ENCODE measurements at regions not wholly inside any gene's neighbourhood (a gene's known extent, or its start where the extent isn't known, plus 50 kb on each side); places are given as distances from the start of the nearest gene placed in this dataset.

DNA sequence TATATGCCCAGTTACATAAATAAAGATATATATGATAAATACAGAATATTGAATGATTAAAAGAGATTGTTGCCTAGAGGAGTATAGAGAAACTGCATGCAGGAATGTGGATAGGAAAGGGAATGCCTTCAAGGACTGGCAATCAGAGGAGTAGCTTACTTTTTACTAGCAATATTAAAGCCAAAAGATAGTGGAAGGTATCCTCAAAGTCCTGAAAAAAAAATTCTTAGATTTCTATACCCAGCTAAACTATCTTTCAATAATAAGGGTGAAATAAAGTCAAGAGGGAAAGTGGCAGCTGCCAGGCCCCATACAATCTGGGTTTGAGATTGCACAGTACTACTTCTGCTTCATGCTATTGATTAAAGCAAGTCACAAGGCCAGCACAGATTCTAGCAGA lies 733.2 kb downstream of the GATA3 start:
- no peaks in the 10 kb centered on the region for H3K36me3 ChIP-seq (ENCODE audit: control insufficient read depth in 3 of 3, insufficient read depth in 2 of 3, low read depth in 1 of 3, low read length in 3 of 3)
- no peaks in the 10 kb centered on the region for H3K27me3 ChIP-seq (ENCODE audit: control insufficient read depth in 3 of 3, insufficient read depth in 3 of 3, low read length in 3 of 3)
- H3K9me3 ChIP-seq (ENCODE audit: control insufficient read depth in 2 of 2, insufficient read depth in 1 of 2, low read depth in 1 of 2, low read length in 1 of 2), result peaks cover 0 to 14% of the 10 kb centered on the region in 2 donors
- FAIRE-seq (no peak), DNase-seq (no peak)
- H3K27ac ChIP-seq (ENCODE audit: low read depth in 1 of 3, low read length in 2 of 3), result no peak overlapping the region
- H3K4me1 ChIP-seq (ENCODE audit: control insufficient read depth in 3 of 3, insufficient read depth in 2 of 3, low read depth in 1 of 3, low read length in 2 of 3), result no peaks in the 10 kb centered on the region
- no peak overlapping the region for H3K4me3 ChIP-seq (ENCODE audit: low read depth in 1 of 3, low read length in 3 of 3)

DNA sequence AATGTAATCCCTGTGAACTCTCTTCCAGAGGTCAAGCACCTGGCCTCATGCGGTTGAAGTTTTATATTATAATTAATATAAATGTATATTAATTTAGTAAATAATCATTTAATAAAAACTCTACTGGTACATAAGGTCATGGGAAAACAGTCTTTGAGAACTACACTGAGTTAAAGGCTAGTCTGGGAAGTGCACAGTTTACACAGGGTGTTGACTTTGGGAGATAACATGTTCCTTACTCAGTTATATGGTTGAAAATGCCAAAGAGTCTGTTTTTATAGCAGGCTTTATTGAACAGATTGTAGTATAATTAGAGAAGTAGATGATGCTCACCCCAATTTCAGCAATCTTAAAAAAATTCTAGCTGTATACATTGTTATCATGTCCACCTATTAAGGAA lies 735.9 kb downstream of the GATA3 start:
- Histone ChIP-seq H3K4me3 (ENCODE audit: low read depth in 1 of 3, low read length in 3 of 3) (no peak overlapping the region), H3K36me3 (ENCODE audit: control insufficient read depth in 3 of 3, insufficient read depth in 2 of 3, low read depth in 1 of 3, low read length in 3 of 3) (no peaks in the 10 kb centered on the region), H3K27me3 (ENCODE audit: control insufficient read depth in 3 of 3, insufficient read depth in 3 of 3, low read length in 3 of 3) (no peaks in the 10 kb centered on the region), H3K9me3 (ENCODE audit: control insufficient read depth in 2 of 2, insufficient read depth in 1 of 2, low read depth in 1 of 2, low read length in 1 of 2) (peaks cover 0 to 11% of the 10 kb centered on the region in 2 donors), H3K4me1 (ENCODE audit: control insufficient read depth in 3 of 3, insufficient read depth in 2 of 3, low read depth in 1 of 3, low read length in 2 of 3) (no peaks in the 10 kb centered on the region), H3K27ac (ENCODE audit: low read depth in 1 of 3, low read length in 2 of 3) (no peak overlapping the region)
- no peak for FAIRE-seq
- DNase-seq, result no peak
- 35 to 73% (median 39%) methylated on average over 1 of the region's 1 CpG for WGBS, 3 donors

DNA sequence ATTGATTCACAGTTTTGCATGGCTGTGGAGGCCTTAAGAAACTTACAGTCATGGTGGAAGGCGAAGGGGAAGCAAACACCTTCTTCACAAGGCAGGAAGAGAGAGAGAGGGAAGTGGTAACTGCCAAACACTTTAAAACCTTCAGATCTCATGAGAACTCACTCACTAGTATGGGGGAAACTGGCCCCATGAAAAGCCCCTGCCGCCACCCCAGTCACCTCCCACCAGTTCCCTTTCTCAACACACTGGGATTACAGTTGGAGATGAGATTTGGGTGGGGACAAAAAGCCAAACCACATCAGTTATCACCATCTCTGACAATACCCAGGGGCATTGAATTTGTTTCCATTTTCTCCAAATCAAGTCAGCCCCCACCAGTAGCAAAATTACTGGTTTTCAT lies 740.4 kb downstream of the GATA3 start:
- H3K27me3 ChIP-seq (ENCODE audit: control insufficient read depth in 3 of 3, insufficient read depth in 3 of 3, low read length in 3 of 3), result no peaks in the 10 kb centered on the region
- 67 to 81% (median 73%) methylated on average over 2 of the region's 2 CpGs for WGBS, 3 donors
- no peaks in the 10 kb centered on the region for H3K4me1 ChIP-seq (ENCODE audit: control insufficient read depth in 3 of 3, insufficient read depth in 2 of 3, low read depth in 1 of 3, low read length in 2 of 3)
- peaks cover 0 to 3% of the 10 kb centered on the region in 2 donors for H3K9me3 ChIP-seq (ENCODE audit: control insufficient read depth in 2 of 2, insufficient read depth in 1 of 2, low read depth in 1 of 2, low read length in 1 of 2)
- FAIRE-seq (no peak), DNase-seq (no peak)
- H3K36me3 ChIP-seq (ENCODE audit: control insufficient read depth in 3 of 3, insufficient read depth in 2 of 3, low read depth in 1 of 3, low read length in 3 of 3), result no peaks in the 10 kb centered on the region
- H3K27ac ChIP-seq (ENCODE audit: low read depth in 1 of 3, low read length in 2 of 3), result no peak overlapping the region
- no peak overlapping the region for H3K4me3 ChIP-seq (ENCODE audit: low read depth in 1 of 3, low read length in 3 of 3)

DNA sequence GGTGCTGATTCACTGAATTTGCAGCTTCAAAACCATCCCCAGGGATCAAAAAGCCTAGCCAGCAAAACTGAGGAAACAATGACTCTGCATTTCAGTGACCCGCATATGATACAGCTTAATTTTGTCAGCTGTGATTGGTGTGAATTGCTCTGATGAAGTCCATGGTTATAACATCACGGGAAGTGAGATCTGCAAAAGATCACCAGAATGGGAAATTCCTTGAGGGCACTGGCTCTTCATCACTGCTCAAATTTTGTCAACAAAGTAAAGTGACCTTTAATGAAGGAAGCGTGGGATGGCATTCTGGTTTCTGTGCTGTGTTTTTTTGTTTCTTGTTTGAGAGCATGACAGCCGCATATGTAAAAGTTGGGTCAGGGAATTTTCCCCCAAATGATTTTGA lies 745.9 kb downstream of the GATA3 start:
- H3K4me1 ChIP-seq (ENCODE audit: control insufficient read depth in 3 of 3, insufficient read depth in 2 of 3, low read depth in 1 of 3, low read length in 2 of 3), result no peaks in the 10 kb centered on the region
- 53 to 72% (median 63%) methylated on average over 4 of the region's 4 CpGs for WGBS, 3 donors
- FAIRE-seq (no peak), DNase-seq (no peak)
- no peaks in the 10 kb centered on the region for H3K27me3 ChIP-seq (ENCODE audit: control insufficient read depth in 3 of 3, insufficient read depth in 3 of 3, low read length in 3 of 3)
- H3K9me3 ChIP-seq (ENCODE audit: control insufficient read depth in 2 of 2, insufficient read depth in 1 of 2, low read depth in 1 of 2, low read length in 1 of 2), result peaks cover 0 to 5% of the 10 kb centered on the region in 2 donors
- H3K27ac ChIP-seq (ENCODE audit: low read depth in 1 of 3, low read length in 2 of 3), result no peak overlapping the region
- no peaks in the 10 kb centered on the region for H3K36me3 ChIP-seq (ENCODE audit: control insufficient read depth in 3 of 3, insufficient read depth in 2 of 3, low read depth in 1 of 3, low read length in 3 of 3)
- H3K4me3 ChIP-seq (ENCODE audit: low read depth in 1 of 3, low read length in 3 of 3), result no peak overlapping the region

DNA sequence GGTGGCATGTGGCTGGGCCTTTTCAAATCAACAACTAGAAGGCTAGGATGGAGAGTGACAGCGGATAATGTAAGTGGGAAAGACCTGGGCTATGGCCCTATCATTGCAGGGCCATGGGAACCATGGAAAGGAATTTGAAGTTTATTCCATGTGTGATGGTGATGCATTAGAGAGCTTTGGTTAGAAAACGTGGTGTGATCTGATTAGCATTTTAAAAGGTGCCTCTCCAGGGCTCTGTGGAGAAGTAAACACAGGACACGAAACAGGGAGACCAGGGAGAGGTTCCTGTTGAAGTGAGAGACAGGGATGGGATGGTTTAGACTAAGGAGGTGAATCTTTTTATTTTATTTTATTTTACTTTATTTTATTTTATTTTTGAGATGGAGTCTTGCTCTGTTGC lies 749.5 kb downstream of the GATA3 start:
- H3K27ac ChIP-seq (ENCODE audit: low read depth in 1 of 3, low read length in 2 of 3), result no peak overlapping the region
- peaks cover 0 to 8% of the 10 kb centered on the region in 2 donors for H3K9me3 ChIP-seq (ENCODE audit: control insufficient read depth in 2 of 2, insufficient read depth in 1 of 2, low read depth in 1 of 2, low read length in 1 of 2)
- H3K4me1 ChIP-seq (ENCODE audit: control insufficient read depth in 3 of 3, insufficient read depth in 2 of 3, low read depth in 1 of 3, low read length in 2 of 3), result no peaks in the 10 kb centered on the region
- FAIRE-seq (no peak), DNase-seq (no peak)
- H3K4me3 ChIP-seq (ENCODE audit: low read depth in 1 of 3, low read length in 3 of 3), result no peak overlapping the region
- no peaks in the 10 kb centered on the region for H3K36me3 ChIP-seq (ENCODE audit: control insufficient read depth in 3 of 3, insufficient read depth in 2 of 3, low read depth in 1 of 3, low read length in 3 of 3)
- 41 to 53% (median 46%) methylated on average over 3 of the region's 3 CpGs for WGBS, 3 donors
- H3K27me3 ChIP-seq (ENCODE audit: control insufficient read depth in 3 of 3, insufficient read depth in 3 of 3, low read length in 3 of 3), result no peaks in the 10 kb centered on the region

DNA sequence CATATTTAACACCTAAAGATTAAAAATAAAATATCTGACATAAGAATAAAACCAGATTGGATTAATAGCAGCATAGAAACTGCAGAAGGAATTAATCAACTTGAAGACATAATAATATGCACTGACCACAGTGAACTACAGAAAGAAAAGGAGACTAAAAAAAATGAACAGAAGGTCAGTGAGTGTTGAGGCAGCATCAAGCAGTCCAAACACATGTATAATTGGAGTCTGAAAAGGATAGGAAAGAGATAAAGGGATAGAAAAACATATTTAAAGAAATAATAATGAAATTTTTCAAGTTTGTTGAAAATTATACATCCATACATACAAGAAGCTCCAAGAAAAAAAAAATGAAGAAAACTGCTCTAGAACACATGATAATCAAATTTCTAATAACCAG lies 756.2 kb downstream of the GATA3 start:
- Histone ChIP-seq H3K27me3 (ENCODE audit: control insufficient read depth in 3 of 3, insufficient read depth in 3 of 3, low read length in 3 of 3) (peaks cover 0 to 2% (median 0%) of the 10 kb centered on the region in 3 donors), H3K36me3 (ENCODE audit: control insufficient read depth in 3 of 3, insufficient read depth in 2 of 3, low read depth in 1 of 3, low read length in 3 of 3) (no peaks in the 10 kb centered on the region), H3K4me3 (ENCODE audit: low read depth in 1 of 3, low read length in 3 of 3) (no peak overlapping the region), H3K9me3 (ENCODE audit: control insufficient read depth in 2 of 2, insufficient read depth in 1 of 2, low read depth in 1 of 2, low read length in 1 of 2) (peaks cover 0 to 9% of the 10 kb centered on the region in 2 donors), H3K27ac (ENCODE audit: low read depth in 1 of 3, low read length in 2 of 3) (no peak overlapping the region), H3K4me1 (ENCODE audit: control insufficient read depth in 3 of 3, insufficient read depth in 2 of 3, low read depth in 1 of 3, low read length in 2 of 3) (no peaks in the 10 kb centered on the region)
- no peak for FAIRE-seq
- DNase-seq, result no peak

DNA sequence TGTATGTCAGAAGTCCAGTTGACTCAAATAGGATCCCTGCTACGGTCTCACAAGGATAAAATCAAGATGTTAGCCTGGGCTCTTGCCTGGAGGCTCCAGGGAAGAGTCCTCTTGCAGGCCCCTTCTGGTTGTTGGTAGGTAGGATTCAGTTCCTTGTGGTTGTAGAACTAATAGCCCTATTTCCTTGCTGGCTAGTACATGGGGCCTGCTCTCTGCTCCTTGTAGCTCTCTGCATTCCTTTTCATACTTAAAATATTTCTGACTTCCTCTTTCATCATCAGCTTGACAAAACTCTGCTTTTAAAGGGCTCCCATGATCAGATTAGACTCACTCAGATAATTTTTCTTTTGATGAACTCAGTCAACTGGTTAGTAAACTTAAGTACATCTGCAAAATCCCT lies 756.7 kb downstream of the GATA3 start:
- H3K4me3 ChIP-seq (ENCODE audit: low read depth in 1 of 3, low read length in 3 of 3), result no peak overlapping the region
- no peaks in the 10 kb centered on the region for H3K4me1 ChIP-seq (ENCODE audit: control insufficient read depth in 3 of 3, insufficient read depth in 2 of 3, low read depth in 1 of 3, low read length in 2 of 3)
- DNase-seq (no peak), FAIRE-seq (no peak)
- no peak overlapping the region for H3K27ac ChIP-seq (ENCODE audit: low read depth in 1 of 3, low read length in 2 of 3)
- peaks cover 0 to 6% of the 10 kb centered on the region in 2 donors for H3K9me3 ChIP-seq (ENCODE audit: control insufficient read depth in 2 of 2, insufficient read depth in 1 of 2, low read depth in 1 of 2, low read length in 1 of 2)
- 21 to 59% (median 23%) methylated on average over 1 of the region's 1 CpG for WGBS, 3 donors
- H3K36me3 ChIP-seq (ENCODE audit: control insufficient read depth in 3 of 3, insufficient read depth in 2 of 3, low read depth in 1 of 3, low read length in 3 of 3), result no peaks in the 10 kb centered on the region
- peaks cover 0 to 2% (median 0%) of the 10 kb centered on the region in 3 donors for H3K27me3 ChIP-seq (ENCODE audit: control insufficient read depth in 3 of 3, insufficient read depth in 3 of 3, low read length in 3 of 3)

DNA sequence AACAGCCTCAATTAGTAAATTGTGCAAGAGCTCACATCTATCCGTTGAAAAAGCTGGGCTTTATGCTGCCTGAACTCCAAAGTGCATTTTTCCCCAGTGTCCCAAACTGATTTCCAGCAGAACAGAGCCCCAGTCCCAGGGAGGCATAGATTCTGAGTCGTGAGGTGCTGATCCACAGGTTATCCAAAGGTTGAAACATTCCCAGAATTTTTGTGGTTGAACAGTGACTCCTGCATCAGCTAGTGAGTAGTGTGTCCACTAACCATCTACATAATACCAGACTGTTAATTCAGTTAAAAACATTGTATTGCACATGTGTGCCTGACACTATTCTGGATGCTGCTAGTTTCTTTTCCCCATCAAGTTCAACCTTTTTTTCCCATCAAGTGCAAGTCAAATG lies 761.5 kb downstream of the GATA3 start:
- Histone ChIP-seq H3K36me3 (ENCODE audit: control insufficient read depth in 3 of 3, insufficient read depth in 2 of 3, low read depth in 1 of 3, low read length in 3 of 3) (no peaks in the 10 kb centered on the region), H3K27ac (ENCODE audit: low read depth in 1 of 3, low read length in 2 of 3) (no peak overlapping the region), H3K9me3 (ENCODE audit: control insufficient read depth in 2 of 2, insufficient read depth in 1 of 2, low read depth in 1 of 2, low read length in 1 of 2) (peaks cover 0 to 2% of the 10 kb centered on the region in 2 donors), H3K4me1 (ENCODE audit: control insufficient read depth in 3 of 3, insufficient read depth in 2 of 3, low read depth in 1 of 3, low read length in 2 of 3) (no peaks in the 10 kb centered on the region), H3K27me3 (ENCODE audit: control insufficient read depth in 3 of 3, insufficient read depth in 3 of 3, low read length in 3 of 3) (no peaks in the 10 kb centered on the region), H3K4me3 (ENCODE audit: low read depth in 1 of 3, low read length in 3 of 3) (no peak overlapping the region)
- no peak for FAIRE-seq
- WGBS, 3 donors, result 40 to 65% (median 49%) methylated on average over 2 of the region's 2 CpGs
- no peak for DNase-seq

DNA sequence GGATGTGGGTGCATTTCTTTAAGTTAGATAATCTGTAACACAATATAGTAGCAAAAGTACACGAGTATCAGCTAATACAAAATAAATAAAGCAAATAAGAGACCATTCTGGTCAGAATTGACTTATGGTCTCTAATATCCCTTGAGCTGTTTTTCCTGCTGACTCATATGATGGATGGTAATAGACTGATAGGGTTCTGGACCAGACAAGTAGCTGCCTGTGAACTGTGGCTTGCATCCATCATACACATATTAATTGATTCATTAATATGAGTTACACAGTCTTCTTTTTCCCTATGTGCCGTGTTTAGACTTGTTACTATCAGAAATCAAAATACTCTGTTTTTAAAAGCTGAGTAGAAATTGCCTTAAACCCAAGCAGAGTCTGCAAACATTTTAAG lies 762.8 kb downstream of the GATA3 start:
- WGBS, 3 donors, result 35 to 46% (median 41%) methylated on average over 2 of the region's 2 CpGs
- Histone ChIP-seq H3K9me3 (ENCODE audit: control insufficient read depth in 2 of 2, insufficient read depth in 1 of 2, low read depth in 1 of 2, low read length in 1 of 2) (no peaks in the 10 kb centered on the region), H3K36me3 (ENCODE audit: control insufficient read depth in 3 of 3, insufficient read depth in 2 of 3, low read depth in 1 of 3, low read length in 3 of 3) (no peaks in the 10 kb centered on the region), H3K4me1 (ENCODE audit: control insufficient read depth in 3 of 3, insufficient read depth in 2 of 3, low read depth in 1 of 3, low read length in 2 of 3) (no peaks in the 10 kb centered on the region), H3K4me3 (ENCODE audit: low read depth in 1 of 3, low read length in 3 of 3) (no peak overlapping the region), H3K27me3 (ENCODE audit: control insufficient read depth in 3 of 3, insufficient read depth in 3 of 3, low read length in 3 of 3) (no peaks in the 10 kb centered on the region), H3K27ac (ENCODE audit: low read depth in 1 of 3, low read length in 2 of 3) (no peak overlapping the region)
- no peak for FAIRE-seq
- no peak for DNase-seq

Measured in small intestine (tissue), 7 donors.